Adrenal gland (tissue), 9 donors: ENCODE measurements at regions not wholly inside any gene's neighbourhood (a gene's known extent, or its start where the extent isn't known, plus 50 kb on each side); places are given as distances from the start of the nearest gene placed in this dataset.

Experiments used
- DNase-seq, 7 donors: peaks; one replicate each; pipeline ENCODE4 v3.0.0-alpha.2; 2019 to 2020
- H3K27ac ChIP-seq, 5 donors: fragments of 200-600 bp; sonication (generic) in 4 of 5; 1 replicate in 3 of 5; 2 replicates in 2 of 5; pipeline versions ENCODE4 v1.5.1 to v1.8.0; 2016 to 2020; ENCODE audit warnings: mild to moderate bottlenecking in 1 of 5
- H3K27me3 ChIP-seq: fragments of 200-600 bp; 2 replicates; pipeline ENCODE4 v1.8.0; 2021
- H3K36me3 ChIP-seq, 2 donors: fragments of 200-600 bp; replicated peaks in 1 of 2; 1 replicate in 1 of 2; 2 replicates in 1 of 2; pipeline versions ENCODE4 v1.5.1 to v1.8.0; 2018 to 2022
- H3K4me1 ChIP-seq, 2 donors: fragments of 200-600 bp; replicated peaks in 1 of 2; 1 replicate in 1 of 2; 2 replicates in 1 of 2; pipeline versions ENCODE4 v1.5.1 to v1.8.0; 2018 to 2021
- H3K4me3 ChIP-seq, 4 donors: fragments of 200-600 bp; sonication (generic) in 3 of 4; one replicate each; pipeline ENCODE4 v1.5.1; 2016 to 2018
- H3K9me3 ChIP-seq, 3 donors: fragments of 200-600 bp; sonication (generic) in 1 of 3; replicated peaks in 1 of 3; 1 replicate in 2 of 3; 2 replicates in 1 of 3; pipeline versions ENCODE4 v1.5.1 to v1.8.0; 2016 to 2021
- CTCF ChIP-seq, 6 experiments: fragments of 450-650 bp in 4 of 6; fragments of 200-600 bp in 2 of 6; sonication (generic) in 1 of 6; IDR thresholded peaks; 1 replicate in 5 of 6; 2 replicates in 1 of 6; pipeline versions ENCODE4 v1.5.1 to v1.8.0; 2016 to 2021; ENCODE audit warnings: antibody characterized with exemption in 6 of 6, mild to moderate bottlenecking in 2 of 6, moderate library complexity in 1 of 6
- POLR2A ChIP-seq, 2 donors: fragments of 450-650 bp; IDR thresholded peaks; one replicate each; pipeline ENCODE4 v1.6.1; 2017; ENCODE audit warnings: antibody characterized with exemption in 2 of 2, mild to moderate bottlenecking in 2 of 2, moderate library complexity in 1 of 2
- WGBS, 4 donors: extraction: QIAGEN DNeasy Blood & Tissue Kit in 2 of 4; methylation state at CpG; one replicate each; pipeline versions ENCODE4 v1.1.5 to v1.1.7; 2013 to 2017; 5-methylcytosine and 5-hydroxymethylcytosine counted together
- intact Hi-C, 2 donors: fragments of 100-400 bp; cut with DNase I; formaldehyde crosslinking; loops; one replicate each; pipeline versions ENCODE4 v1.14.1 to v1.15.0; 2022 to 2023
- donor health status: healthy with polysubstance abuse.
- donor health status: Bipolar disorder and iron deficiency.
- donor health status: DM: yes; HTN: yes; CAD: no.
- donor health status: DM: no; HTN: no; CAD: no.
- donor health status: DM: no; HTN: no; CAD: no.

GRCh38 chr4:147398556-147398955, 82.3 kb upstream of the EDNRA start:
- Histone ChIP-seq H3K4me3 (no peak overlapping the region), H3K9me3 (no peaks in the 10 kb centered on the region), H3K4me1 (no peaks in the 10 kb centered on the region), H3K27me3 (no peaks in the 10 kb centered on the region), H3K36me3 (no peaks in the 10 kb centered on the region), H3K27ac (no peak overlapping the region)
- WGBS, 4 donors, result 42 to 74% (median 54%) methylated on average over 2 of the region's 2 CpGs
- DNase-seq, result no peak
- intact Hi-C loops, result no loop called here
- TF ChIP-seq POLR2A (IDR thresholded peaks at IDR 0.05), result no peak
- TF ChIP-seq CTCF (IDR thresholded peaks at IDR 0.05), result no peak

- no peak overlapping the region for H3K4me3 ChIP-seq
- no peaks in the 10 kb centered on the region for H3K36me3 ChIP-seq
- no peak for DNase-seq
- H3K27ac ChIP-seq, result no peak overlapping the region
- intact Hi-C loops, result no loop called here
- WGBS, 4 donors, result 73 to 79% (median 74%) methylated on average over 3 of the region's 3 CpGs
- TF ChIP-seq CTCF (IDR thresholded peaks at IDR 0.05) (no peak), POLR2A (IDR thresholded peaks at IDR 0.05) (no peak)
- H3K4me1 ChIP-seq, result no peaks in the 10 kb centered on the region
- no peaks in the 10 kb centered on the region for H3K27me3 ChIP-seq
- no peaks in the 10 kb centered on the region for H3K9me3 ChIP-seq
Observed at GRCh38 chr4:147400721-147401120, 80.2 kb upstream of the EDNRA start.

GRCh38 chr4:147401221-147401620, 79.7 kb upstream of the EDNRA start:
- Histone ChIP-seq H3K27me3 (no peaks in the 10 kb centered on the region), H3K27ac (no peak overlapping the region), H3K4me1 (no peaks in the 10 kb centered on the region), H3K4me3 (no peak overlapping the region), H3K9me3 (no peaks in the 10 kb centered on the region), H3K36me3 (no peaks in the 10 kb centered on the region)
- no peak for DNase-seq
- intact Hi-C loops, result no loop called here
- no peak for TF ChIP-seq CTCF (IDR thresholded peaks at IDR 0.05)
- no peak for TF ChIP-seq POLR2A (IDR thresholded peaks at IDR 0.05)
- 55 to 75% (median 65%) methylated on average over 5 of the region's 5 CpGs for WGBS, 4 donors

GRCh38 chr4:147407261-147408045, 73.4 kb upstream of the EDNRA start:
- 30 to 38% (median 33%) methylated on average over 5 of the region's 5 CpGs for WGBS, 4 donors
- DNase-seq, result no peak
- no peaks in the 10 kb centered on the region for H3K4me1 ChIP-seq
- no peak overlapping the region for H3K4me3 ChIP-seq
- TF ChIP-seq POLR2A (IDR thresholded peaks at IDR 0.05) (no peak), CTCF (IDR thresholded peaks at IDR 0.05) (no peak)
- H3K27ac ChIP-seq, result no peak overlapping the region
- intact Hi-C loops, result no loop called here
- no peaks in the 10 kb centered on the region for H3K36me3 ChIP-seq
- H3K27me3 ChIP-seq, result no peaks in the 10 kb centered on the region
- no peaks in the 10 kb centered on the region for H3K9me3 ChIP-seq
